ENCODE measurements at regions not wholly inside any gene's neighbourhood (a gene's known extent, or its start where the extent isn't known, plus 50 kb on each side); places are given as distances from the start of the nearest gene placed in this dataset.

- TF ChIP-seq EP300 (IDR thresholded peaks at IDR 0.05; ENCODE audit: low read depth), result no peak
- TF ChIP-seq CTCF (IDR thresholded peaks at IDR 0.05), result no peak
- TF ChIP-seq POLR2A (IDR thresholded peaks at IDR 0.05), result no peak
- no peak for TF ChIP-seq POLR2AphosphoS5 (IDR thresholded peaks at IDR 0.05)
These were observed 69.3 kb upstream of the IGF1 start for GRCh38 chr12:102549691-102550090.
